NCI-H1048 (cell line): ENCODE measurements at regions not wholly inside any gene's neighbourhood (a gene's known extent, or its start where the extent isn't known, plus 50 kb on each side); places are given as distances from the start of the nearest gene placed in this dataset.
"Not testable (repeated sequence)": the region's sequence is repeated elsewhere in the genome, so short reads cannot be mapped to it uniquely, and the experiment has no call there.

Source experiments
- DNase-seq: peaks from one replicate; lab custom pipeline; 2025; lab: John Stamatoyannopoulos, UW

DNA sequence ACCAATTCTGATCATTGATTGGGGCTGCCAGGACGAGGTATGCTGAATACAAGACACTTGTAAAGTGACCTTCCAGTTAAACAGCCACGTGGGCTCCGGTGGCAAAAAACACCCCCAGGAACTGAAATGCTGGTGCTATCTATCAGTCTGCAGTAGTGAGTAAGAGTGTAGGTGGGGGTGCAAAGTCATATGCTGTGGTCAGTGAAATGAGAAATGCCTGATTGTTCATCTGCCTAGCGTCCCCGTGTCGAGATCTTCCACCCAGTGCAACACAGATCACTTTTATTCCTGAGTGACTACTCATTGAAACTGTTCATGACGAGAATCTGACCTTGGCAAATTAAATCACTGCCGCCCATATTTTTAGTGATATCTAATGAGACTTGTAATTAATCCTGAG, 806.5 kb upstream of the GOT2 start:
- no peak for DNase-seq

DNA sequence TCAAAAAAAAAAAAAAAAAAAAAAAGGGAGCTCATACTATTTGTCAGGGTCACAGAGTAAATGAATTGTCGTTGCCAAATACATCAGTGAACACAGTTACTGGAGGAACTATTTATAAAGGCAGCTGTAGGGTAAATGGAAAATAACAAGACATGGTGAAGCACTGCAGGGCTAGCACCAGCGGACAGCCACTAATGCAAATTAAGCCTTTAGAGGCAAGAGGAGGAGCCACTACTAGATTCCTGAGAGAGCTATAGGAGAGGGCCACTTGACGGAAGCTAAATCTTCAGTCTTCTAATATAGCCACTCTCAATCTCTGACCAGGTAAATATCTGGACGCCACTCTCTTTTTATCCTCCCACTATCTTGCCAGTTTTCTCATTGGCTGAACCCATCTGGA, 801.2 kb upstream of the GOT2 start:
- no peak for DNase-seq

DNA sequence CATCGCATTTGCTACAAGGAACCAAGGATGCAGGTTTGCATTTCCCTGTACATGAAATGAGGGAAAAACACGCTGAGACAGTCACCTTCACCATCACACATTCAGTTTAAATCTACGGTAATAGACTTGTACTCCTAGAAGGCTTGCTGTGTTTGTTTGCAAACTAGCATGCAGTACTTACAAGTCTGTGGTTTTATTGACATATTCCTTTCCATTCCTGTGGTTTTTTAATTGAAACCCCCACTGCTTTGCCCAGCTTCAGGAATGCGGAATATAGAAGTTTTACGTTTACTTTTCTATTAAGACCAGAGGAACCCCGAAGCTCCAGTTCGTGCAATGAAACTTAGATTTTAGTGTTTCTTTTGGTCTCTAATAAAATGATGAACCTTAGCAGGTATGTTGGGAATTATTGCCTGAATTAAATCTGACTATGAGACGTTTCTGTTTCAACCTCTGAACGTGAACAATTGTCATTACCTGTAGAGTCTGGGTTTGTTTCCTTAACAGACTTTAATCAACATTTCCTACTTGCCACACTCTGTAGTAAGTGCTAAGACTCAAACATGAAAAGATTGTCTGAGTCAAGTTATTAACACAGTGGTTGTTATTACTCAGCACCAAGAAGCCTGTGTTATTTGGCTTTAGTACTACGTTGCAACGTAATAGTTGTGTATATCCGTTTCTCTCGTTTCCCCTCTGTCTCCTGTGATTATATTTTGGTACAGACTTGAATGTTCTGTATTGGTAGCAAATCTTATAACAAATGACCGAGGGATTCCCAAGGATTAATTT, 793.3 kb upstream of the GOT2 start:
- no peak for DNase-seq

DNA sequence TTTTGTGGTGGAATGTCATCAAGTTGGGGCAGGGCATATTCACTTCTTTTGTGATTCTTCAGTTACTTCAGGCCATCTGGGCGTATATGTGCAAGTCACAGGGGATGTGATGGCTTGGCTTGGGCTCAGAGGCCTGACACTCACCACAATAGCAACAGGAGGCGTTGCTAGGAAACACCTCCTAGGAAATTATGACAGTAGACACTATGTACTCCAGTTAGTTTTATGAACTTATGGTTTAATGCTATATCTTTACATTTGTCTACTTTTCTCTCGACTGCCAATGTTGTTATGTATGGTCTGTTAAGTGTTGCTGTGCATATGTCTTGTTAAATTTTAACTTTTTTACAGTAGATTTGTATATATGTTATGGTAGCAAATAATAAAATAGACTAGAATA, 788.7 kb upstream of the GOT2 start:
- no peak for DNase-seq

DNA sequence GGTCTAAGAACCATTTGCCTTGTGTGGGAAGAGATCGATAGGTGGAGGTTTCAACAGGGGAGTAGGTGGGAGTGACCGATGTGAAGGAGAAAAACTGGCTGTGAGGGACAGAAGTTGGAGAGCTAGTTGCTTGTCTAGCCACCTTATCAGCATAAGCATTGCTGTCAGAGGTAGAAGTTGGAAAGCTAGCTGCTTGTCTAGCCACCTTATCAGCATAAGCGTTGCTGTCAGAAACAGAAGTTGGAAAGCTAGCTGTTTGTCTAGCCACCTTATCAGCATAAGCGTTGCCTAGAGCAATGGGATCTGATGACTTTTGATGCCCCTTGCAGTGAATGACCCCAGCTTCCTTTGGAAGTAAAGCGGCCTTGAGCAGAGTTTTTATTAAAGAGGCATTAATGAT, 784.6 kb upstream of the GOT2 start:
- not testable (repeated sequence) for DNase-seq

DNA sequence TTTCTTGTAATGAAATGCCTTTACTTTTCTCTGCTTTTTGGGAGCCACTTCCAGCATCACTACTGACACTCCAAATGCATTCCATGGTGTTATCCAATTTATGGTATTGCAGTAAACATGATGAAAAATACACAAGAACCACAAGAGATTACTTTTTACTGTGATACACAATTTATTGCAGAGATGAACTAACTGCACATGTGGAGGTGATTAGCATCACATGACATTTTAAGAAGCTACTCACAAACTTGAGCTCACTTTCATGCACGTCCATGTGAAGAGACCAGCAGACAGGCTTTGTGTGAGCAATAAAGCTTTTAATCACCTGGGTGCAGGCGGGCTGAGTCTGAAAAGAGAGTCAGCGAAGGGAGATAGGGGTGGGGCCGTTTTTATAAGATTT, 780.5 kb upstream of the GOT2 start:
- no peak for DNase-seq

DNA sequence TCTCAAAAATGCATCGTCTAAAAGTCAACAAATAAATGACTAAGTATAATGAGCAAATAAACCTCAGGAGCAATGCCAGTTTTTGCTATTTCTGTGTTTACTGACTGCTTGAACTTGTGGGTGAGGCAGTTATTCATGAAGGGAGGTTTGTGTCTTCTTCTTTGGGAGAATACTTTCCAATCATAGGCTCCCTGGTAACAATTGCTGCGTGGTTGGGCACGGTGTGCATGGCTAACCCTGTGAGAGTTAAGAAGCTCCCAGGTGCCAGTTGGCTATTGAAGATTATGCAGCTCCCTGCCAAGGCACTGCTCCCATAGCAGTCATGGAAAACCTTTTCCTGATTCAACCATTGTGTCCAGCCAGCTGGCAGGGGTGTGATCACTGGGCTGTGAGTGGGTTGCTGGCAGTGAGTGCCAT, 775.9 kb upstream of the GOT2 start:
- no peak for DNase-seq

DNA sequence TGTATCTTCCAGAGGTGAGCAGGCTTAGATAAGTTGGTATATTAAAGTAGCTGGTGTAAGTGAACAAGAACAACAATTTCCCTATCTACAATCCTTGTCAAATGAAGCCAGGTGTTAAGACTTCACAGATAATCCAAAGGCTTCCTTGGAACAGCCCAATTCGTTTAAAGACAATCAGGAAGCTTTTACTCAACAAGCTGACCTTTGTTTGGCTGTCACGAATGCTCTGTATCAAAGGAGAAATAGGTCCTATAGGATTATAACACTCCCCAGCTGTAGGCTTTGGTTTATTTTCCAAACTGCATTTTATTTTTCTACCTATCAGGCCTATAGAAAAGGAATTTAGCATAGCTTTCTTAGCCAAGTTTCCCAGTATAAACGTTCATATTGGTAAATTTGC, 766.5 kb upstream of the GOT2 start:
- no peak for DNase-seq

DNA sequence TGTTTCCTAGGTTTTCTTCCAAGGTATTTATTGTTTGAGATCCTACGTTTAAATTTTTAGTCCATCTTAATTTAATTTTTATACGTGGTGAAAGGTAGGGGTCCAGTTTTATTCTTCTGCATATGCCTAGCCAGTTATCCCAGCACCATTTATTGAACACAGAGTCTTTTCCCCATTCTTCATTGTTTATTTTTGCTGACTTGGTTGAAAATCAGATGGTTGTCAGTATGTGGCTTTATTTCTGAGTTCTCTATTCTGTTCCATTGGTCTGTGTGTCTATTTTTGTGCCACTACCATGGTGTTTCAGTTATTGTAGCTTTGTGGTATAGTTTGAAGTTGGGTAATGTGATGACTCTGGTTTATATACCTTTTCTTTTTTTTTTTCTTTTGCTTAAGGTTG, 753.0 kb upstream of the GOT2 start:
- no peak for DNase-seq

DNA sequence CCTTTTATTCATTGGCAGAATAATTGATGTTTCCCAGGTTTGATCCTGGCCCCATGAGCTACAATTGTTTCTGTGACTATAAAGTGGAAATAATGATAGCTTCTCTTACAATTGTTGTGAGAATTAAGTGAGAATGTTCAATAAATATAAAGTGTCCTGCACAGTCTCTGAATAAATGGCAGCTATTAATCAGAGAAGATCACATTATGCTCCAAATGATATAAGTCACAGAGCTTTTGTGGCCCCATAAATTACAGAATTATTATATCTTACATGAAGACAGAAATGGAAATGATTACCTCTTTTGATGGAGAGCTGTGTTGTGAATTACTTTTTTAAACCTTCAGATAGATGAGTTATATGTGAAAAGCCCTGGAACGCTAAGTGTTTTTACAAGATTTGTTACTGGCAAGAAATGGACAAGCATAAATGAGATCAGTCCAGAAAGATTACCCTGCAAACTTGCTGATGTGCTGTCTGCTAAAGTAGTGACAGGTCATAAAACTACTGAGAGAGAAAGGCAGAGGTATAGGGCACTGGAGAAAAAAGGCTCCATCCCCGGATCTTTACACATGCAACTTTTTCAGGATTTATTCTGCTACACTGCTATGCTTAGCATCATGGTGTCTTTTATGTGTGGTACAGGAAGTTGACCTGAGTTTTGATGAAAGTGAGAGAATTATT, 750.9 kb upstream of the GOT2 start:
- DNase-seq: no peak

DNA sequence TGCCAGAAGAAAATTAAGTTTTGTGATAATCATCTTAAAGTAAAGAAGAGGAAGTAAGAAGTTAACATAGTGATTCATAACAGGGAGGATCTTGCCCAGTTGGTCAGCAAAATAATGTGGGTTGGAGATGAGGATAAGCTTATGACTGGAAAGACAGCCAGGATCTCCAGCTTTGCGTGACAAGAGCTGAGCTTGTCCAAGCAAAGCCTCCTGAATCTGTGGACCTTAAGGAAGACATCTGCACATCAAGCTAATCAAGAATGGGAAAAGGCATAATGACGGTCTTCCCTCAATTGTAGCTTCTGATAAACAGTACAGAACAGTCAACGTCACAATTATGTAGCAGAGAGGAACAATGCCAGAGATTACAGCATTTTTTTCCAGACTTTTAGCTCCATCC, 744.7 kb upstream of the GOT2 start:
- DNase-seq: no peak

DNA sequence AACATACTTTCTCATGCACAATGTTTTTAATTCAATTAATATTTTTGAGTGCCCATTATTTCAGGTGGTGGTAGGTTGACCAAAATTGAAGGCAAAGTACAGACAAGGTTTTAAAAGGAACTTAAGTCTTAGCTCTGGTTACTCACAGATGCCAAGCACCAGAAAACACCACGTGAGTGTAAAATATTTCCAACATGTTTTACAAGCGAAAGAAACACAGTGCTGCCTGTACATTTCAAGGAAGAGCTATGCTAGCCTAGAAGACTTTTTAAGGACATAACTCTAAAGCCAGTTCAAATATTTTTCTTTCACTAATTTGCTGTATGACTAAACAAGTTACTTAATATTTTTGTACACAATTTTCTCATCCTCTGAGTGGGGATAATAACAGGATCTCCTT, 736.4 kb upstream of the GOT2 start:
- DNase-seq: no peak

DNA sequence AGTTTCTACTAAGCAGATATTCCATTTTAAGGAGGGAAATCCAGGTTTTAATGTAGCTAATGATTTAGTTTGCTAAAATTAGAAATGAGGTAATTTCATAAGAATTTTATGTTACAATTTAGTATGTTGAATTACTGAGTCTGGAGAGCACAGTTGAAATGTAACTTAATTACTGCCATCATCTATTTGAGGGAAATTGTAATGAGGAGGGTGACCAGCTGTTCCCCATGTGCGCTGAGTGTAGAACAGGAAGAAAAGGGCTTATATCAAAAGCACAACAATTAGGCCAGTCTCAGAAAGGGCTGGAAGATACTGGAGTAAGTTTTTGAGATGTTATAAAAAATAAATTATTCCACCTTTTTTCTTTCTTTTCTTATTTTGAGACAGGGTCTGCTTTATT, 735.1 kb upstream of the GOT2 start:
- no peak for DNase-seq

DNA sequence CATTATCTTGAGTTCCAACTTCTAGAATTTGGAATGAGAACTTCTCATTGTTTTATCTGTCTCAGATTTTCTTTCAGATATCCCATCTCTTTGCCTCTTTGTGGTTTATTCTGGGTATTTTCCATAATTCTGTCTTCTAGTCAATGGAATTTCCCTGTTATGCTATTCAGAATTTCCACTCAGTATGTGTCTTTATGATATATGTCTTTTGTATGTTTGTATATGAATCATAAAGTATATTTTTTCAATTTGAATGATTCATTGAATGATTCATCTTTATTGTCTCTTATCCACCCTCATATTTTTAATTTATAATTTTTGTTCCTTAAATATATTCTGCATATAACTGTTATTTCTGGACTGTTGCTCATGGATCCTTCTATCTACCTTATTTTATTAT, 729.7 kb upstream of the GOT2 start:
- no peak for DNase-seq

DNA sequence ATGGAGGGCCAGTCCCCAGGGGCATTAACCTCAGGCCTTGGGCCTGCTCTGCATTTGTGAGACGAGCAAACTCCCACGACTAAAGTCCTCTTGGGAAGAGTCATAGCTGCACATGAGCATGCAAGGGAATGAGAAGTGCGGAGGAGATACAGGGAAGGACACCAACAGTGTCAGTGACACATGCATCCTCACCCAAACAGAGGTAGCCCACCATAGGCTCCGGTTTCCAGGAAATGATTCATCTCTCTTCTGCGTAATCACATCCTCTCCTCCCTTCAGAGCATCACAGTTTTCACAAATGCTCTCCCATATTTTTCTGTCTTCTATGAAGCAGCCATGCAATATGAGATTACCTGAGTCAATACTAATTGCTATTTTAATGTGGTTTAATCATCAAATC, 725.7 kb upstream of the GOT2 start:
- DNase-seq: no peak

DNA sequence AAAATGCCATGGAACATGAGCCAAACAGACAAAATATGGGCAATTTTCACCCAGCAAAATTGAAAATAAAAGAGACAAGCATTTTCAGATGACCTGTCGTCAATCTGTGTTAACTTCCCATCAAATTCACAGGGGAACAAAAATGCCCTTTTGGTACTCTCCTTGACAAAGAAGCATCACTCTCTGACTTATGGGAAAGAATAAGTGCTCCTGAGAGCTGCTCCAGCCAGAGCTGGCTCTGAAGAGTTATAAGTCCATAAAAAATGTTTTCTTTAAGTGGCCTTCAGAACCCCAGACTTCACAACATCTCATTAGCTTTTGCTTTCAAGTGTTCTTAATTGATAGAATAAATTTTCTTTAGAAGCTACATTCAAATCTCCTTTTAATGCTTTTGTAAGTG, 721.4 kb upstream of the GOT2 start:
- no peak for DNase-seq

DNA sequence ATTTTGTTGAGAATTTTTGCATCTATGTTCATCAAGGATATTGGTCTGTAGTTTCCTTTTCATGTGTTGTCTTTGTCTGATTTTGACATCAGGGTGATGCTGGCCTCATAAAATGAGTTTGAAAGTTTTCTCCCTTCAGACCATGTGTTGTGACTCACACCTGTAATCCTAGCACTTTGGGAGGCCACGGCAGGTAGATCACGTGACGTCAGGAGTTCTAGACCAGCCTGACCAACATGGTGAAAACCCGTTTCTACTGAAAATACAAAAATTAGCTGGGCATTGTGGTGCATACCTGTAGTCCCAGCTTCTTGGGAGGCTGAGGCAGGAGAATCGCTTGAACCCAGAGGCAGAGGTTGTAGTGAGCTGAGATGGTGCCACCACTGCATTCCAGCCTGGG, 716.4 kb upstream of the GOT2 start:
- not testable (repeated sequence) for DNase-seq

DNA sequence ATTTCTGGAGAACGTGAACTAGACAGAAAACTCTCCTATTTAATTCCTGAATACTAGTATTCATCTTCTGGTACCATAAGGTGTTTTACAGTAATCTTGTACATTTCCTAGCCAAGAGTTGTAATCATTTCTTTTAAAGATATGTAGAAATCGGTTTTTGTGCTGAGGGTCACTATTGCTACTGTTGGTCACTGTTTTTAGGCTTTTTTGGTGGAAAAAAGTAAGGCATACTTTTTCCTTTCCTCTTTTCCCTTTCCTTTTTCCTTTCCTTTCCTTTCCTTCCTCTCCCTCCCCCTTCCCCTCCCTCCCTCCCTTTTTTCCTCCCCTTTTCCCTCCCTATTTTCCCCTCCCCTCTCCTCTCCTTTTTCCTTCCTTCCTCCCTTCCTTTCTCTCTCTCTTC, 706.4 kb upstream of the GOT2 start:
- DNase-seq: no peak

DNA sequence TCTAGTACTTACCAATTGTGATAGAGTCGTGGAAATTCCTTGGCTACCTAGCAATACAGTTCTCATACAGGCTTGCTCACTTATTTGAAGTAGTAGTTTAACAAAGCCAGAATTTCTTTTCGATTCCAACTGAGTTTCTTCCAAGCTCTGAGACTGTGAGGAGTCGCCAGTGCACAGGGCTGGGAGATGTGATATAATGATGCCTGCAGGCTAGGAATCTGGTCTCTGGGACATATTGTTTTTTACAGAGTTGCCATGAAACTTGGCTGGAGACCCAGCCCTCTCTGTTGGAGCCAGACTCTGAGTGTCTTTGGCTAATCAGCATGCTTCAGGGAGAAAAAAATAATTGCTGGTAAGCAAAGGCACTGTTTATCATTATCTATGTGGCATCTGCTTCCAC, 698.8 kb upstream of the GOT2 start:
- no peak for DNase-seq

DNA sequence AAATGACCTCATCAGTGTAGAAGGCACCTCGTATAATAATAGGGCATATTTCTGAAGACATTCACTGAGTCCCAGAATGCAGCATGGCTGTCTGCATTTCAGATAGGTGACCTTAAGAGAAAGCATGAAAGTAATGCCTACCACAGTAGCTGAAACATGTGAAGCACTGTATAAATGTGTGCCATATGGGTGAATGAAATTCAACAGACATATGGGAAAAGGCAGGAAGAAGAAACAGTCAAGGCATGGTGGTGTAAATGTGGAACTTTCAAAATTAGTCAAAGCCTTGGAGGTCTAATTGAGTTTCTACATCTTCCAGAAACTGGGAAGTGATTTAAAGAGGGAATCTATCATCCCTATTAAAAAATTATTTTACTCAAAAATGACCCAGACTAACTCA, 698.2 kb upstream of the GOT2 start:
- no peak for DNase-seq

DNA sequence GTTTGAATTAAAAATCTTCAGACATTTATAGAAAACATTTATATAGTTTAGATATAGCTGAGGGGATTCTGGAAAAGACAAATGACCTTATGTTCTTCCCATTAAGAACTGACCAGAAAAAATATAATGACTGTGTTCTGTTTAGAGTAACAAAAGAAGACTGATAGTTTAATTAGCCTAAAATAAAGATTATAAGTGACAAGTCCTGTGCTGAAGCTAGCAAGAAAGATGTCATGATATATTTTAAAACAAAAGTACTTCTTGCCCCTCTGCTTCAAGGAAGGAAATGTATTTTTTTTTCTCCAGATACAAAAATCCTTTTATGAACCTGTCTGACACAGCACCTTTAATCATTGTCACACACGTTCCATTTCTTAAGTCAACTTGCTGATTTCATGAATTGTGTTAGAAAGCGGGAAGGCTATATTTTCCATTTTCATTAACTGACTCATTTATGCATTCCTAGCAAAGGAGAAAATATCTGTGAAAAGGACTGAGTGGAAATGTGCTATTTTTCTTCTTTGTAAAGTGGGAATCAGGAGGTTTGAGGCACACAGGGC, 690.7 kb upstream of the GOT2 start:
- DNase-seq: no peak

DNA sequence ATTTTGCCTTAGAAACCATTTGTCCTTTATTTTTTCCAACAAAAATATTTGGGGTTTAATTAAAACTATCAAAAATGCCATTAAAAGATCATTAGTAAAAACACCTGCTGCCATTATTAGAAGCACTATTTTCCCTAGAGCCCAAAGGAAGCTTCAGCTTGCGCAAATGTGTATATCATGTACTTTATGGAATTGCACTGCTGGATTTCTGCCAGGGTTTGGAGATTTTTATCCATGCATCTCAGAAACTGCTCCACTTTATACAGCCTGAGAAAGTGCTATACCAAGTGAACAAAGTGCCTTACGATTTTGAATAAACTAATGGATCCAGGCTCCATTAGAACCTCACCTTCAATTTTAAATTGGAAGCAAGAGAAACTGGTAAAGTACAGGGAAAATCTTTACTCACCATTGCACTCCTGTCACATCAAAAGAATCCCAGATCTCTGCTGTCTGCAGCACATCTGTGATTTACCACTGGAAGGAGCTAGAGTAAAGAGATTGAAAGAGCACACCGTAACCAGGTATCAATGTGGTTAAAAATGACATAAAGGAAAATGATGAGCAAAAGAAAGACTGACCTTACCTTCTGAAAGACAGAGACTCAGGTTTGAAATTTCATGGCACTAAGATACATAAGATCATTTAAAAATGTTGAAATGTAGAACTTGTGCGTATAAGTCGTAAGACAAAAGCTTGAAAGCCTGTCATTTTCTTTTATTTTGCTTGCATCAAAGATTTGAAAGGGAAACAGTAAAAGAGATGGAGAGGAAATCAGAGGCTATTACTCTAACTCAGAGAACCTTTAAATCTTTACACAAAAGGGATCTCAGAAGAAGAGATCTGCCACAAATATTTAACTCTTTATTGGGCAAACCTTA, 678.1 kb upstream of the GOT2 start:
- no peak for DNase-seq

DNA sequence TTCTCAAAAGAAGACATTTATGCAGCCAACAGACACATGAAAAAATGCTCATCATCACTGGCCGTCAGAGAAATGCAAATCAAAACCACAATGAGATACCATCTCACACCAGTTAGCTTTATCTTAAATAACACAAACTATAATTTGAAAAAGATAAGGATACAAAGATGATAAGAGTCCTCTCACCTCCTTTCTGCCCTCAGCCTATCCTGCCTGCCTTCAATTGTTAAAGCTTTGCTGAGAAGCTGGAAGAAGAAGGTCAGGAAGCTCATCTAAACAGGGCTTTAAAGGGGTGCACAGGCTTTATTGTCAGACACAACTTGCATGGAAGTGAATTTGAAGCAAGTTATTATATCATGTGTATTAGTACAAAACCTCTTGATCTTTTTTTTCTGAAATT, 676.3 kb upstream of the GOT2 start:
- no peak for DNase-seq
